ENCODE measurements at regions not wholly inside any gene's neighbourhood (a gene's known extent, or its start where the extent isn't known, plus 50 kb on each side); places are given as distances from the start of the nearest gene placed in this dataset.

- intact Hi-C loops (cut with DNase I), result loop anchor here (10.0 kb wide), 1 partner anchor 160 kb away; the partner anchor contains the start of gene GSC
- Histone ChIP-seq H3K27ac (peak overlapping the region in 3 of 4 donors; percentile 13 to 95 (median 44)), H3K9me3 (no peaks in the 10 kb centered on the region)
Measured at GRCh38 chr14:94934276-94934810, 164.4 kb upstream of the GSC start.

DNA sequence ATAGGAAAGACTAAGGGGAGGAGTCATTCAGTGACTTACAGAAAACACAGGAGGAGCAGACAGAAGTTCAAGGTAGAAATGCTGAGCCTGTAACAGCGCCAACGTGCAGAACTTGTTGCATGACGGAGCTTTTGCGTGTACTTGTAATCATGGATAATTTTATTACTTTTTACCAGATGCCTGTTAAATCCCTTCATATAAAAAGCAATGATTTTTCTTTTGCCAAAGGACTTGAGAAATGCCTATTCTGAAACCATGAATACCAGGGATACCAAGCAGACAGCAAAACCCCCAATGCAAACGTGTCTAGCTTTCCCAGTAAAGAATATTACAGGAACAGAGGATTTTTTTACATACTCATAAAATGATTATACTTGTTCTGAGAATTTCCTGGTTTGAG, 163.6 kb upstream of the GSC start:
- 23 to 64% methylated on average over 5 of the region's 5 CpGs for WGBS, 2 donors
- H3K4me3 ChIP-seq, result no peak overlapping the region
- no peaks in the 10 kb centered on the region for H3K36me3 ChIP-seq
- peaks cover 0 to 59% (median 53%) of the 10 kb centered on the region in 4 donors for H3K4me1 ChIP-seq
- no peaks in the 10 kb centered on the region for H3K9me3 ChIP-seq
- TF ChIP-seq POLR2AphosphoS5 (IDR thresholded peaks at IDR 0.05), result peak in 1 of 4 donors; percentile 45
- TF ChIP-seq CTCF (IDR thresholded peaks at IDR 0.05), result no peak
- peak in 1 of 4 donors; percentile 21 for TF ChIP-seq EP300 (IDR thresholded peaks at IDR 0.05)
- no peak for DNase-seq
- no peaks in the 10 kb centered on the region for H3K27me3 ChIP-seq
- H3K27ac ChIP-seq, result peak overlapping the region in 3 of 4 donors; percentile 13 to 95 (median 44)
- intact Hi-C loops (cut with DNase I), result loop anchor here (10.0 kb wide), 1 partner anchor 159 kb away; the partner anchor contains the start of gene GSC

More at GRCh38 chr14:94934276-94934810, 164.4 kb upstream of the GSC start:
- no peaks in the 10 kb centered on the region for H3K27me3 ChIP-seq
- no peaks in the 10 kb centered on the region for H3K36me3 ChIP-seq
- TF ChIP-seq POLR2AphosphoS5 (IDR thresholded peaks at IDR 0.05), result no peak
- no peak for TF ChIP-seq POLR2A (IDR thresholded peaks at IDR 0.05)
- no peak for TF ChIP-seq CTCF (IDR thresholded peaks at IDR 0.05)
- TF ChIP-seq EP300 (IDR thresholded peaks at IDR 0.05), result no peak
- no peak overlapping the region for H3K4me3 ChIP-seq
- peaks cover 0 to 59% (median 53%) of the 10 kb centered on the region in 4 donors for H3K4me1 ChIP-seq
- WGBS, 2 donors, result 41 to 72% methylated on average over 6 of the region's 6 CpGs
- no peak for DNase-seq

DNA sequence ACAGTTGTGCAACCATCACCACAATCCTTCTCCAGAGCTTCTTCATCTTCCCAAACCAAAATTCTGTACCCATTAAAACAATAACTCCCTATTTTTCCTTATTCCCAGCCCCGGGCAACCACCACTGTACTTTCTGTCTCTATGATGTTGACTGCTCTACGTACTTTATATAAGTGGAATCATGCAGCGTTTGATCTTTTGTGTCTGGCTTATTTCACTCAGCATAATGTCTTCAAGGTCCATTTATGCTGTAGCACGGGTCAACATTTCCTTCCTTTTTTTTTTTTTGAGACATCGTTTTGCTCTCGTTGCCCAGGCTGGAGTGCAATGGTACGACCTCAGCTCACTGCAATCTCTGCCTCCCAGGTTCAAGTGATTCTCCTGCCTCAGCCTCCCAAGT, 162.7 kb upstream of the GSC start:
- Histone ChIP-seq H3K4me3 (no peak overlapping the region), H3K27ac (peak overlapping the region in 3 of 4 donors; percentile 13 to 95 (median 44)), H3K36me3 (no peaks in the 10 kb centered on the region), H3K9me3 (no peaks in the 10 kb centered on the region), H3K4me1 (peaks cover 0 to 56% (median 49%) of the 10 kb centered on the region in 4 donors), H3K27me3 (no peaks in the 10 kb centered on the region)
- no peak for DNase-seq
- 59 to 84% methylated on average over 7 of the region's 7 CpGs for WGBS, 2 donors
- intact Hi-C loops (cut with DNase I), result loop anchor here (10.0 kb wide), 1 partner anchor 158 kb away; the partner anchor contains the start of gene GSC
- TF ChIP-seq POLR2A (IDR thresholded peaks at IDR 0.05), result no peak
- no peak for TF ChIP-seq CTCF (IDR thresholded peaks at IDR 0.05)
- peak; percentile 62 to 71 (median 65) for TF ChIP-seq POLR2AphosphoS5 (IDR thresholded peaks at IDR 0.05)
- peak in 3 of 4 donors; percentile 14 to 72 (median 62) for TF ChIP-seq EP300 (IDR thresholded peaks at IDR 0.05)

- Histone ChIP-seq H3K4me1 (peaks cover 0 to 37% (median 30%) of the 10 kb centered on the region in 4 donors), H3K4me3 (no peak overlapping the region), H3K36me3 (no peaks in the 10 kb centered on the region), H3K27ac (no peak overlapping the region), H3K9me3 (no peaks in the 10 kb centered on the region), H3K27me3 (no peaks in the 10 kb centered on the region)
- WGBS, 2 donors, result 97 to 98% methylated on average over 1 of the region's 1 CpG
- intact Hi-C loops (cut with DNase I), result loop anchor here (10.0 kb wide), 1 partner anchor 156 kb away; the partner anchor contains the start of gene GSC
- TF ChIP-seq CTCF (IDR thresholded peaks at IDR 0.05) (no peak), EP300 (IDR thresholded peaks at IDR 0.05) (no peak), POLR2AphosphoS5 (IDR thresholded peaks at IDR 0.05) (no peak), POLR2A (IDR thresholded peaks at IDR 0.05) (no peak)
- DNase-seq, result no peak
Measured at GRCh38 chr14:94930690-94931089, 160.8 kb upstream of the GSC start.
